Kidney (tissue), 13 donors: ENCODE measurements at regions not wholly inside any gene's neighbourhood (a gene's known extent, or its start where the extent isn't known, plus 50 kb on each side); places are given as distances from the start of the nearest gene placed in this dataset.

ENCODE experiments used
- DNase-seq, 5 donors: peaks; one replicate each; pipeline ENCODE4 v3.0.0-alpha.2; 2013 to 2020
- FAIRE-seq: peaks from 2 replicates; lab custom pipeline; 2012; peaks lifted over from hg19 to GRCh38; lab: Jason Lieb, UNC
- H3K27ac ChIP-seq, 2 donors: one replicate each; pipeline ENCODE4 v1.7.0; 2013; ENCODE audit warnings: low read depth in 2 of 2, low read length in 2 of 2, inconsistent platforms in 1 of 2
- H3K27me3 ChIP-seq: one replicate; pipeline ENCODE4 v1.7.1; 2013; ENCODE audit warnings: low read length, inconsistent platforms; ENCODE audit not compliant: control insufficient read depth, insufficient read depth
- H3K36me3 ChIP-seq, 3 donors: one replicate each; pipeline versions ENCODE4 v1.7.0 to v1.7.1; 2013; ENCODE audit warnings: low read length in 3 of 3, control low read depth in 1 of 3, inconsistent platforms in 1 of 3; ENCODE audit not compliant: insufficient read depth in 3 of 3, control insufficient read depth in 2 of 3
- H3K4me1 ChIP-seq, 3 donors: one replicate each; pipeline versions ENCODE4 v1.7.0 to v1.7.1; 2013; ENCODE audit warnings: low read length in 3 of 3, inconsistent platforms in 1 of 3, low read depth in 1 of 3; ENCODE audit not compliant: control insufficient read depth in 2 of 3, insufficient read depth in 2 of 3
- H3K4me3 ChIP-seq, 3 donors: one replicate each; pipeline versions ENCODE4 v1.7.0 to v1.8.1; 2013; ENCODE audit warnings: low read length in 3 of 3, control low read depth in 1 of 3, inconsistent platforms in 1 of 3
- H3K9ac ChIP-seq, 3 donors: one replicate each; pipeline versions ENCODE4 v1.7.0 to v1.7.1; 2013; ENCODE audit warnings: low read length in 3 of 3, control low read depth in 1 of 3, inconsistent platforms in 1 of 3
- H3K9me3 ChIP-seq, 3 donors: one replicate each; pipeline versions ENCODE4 v1.7.0 to v1.7.1; 2013; ENCODE audit warnings: low read length in 3 of 3, control low read depth in 1 of 3, inconsistent platforms in 1 of 3; ENCODE audit not compliant: control insufficient read depth in 2 of 3, insufficient read depth in 1 of 3
- intact Hi-C: fragments of 100-400 bp; cut with DNase I; formaldehyde crosslinking; loops from one replicate; pipeline ENCODE4 v1.11.1; 2022
- TF ChIP-seq, protein P1 (sequence below): IDR thresholded peaks from 3 replicates; pipeline ENCODE4 v1.5.1; 2012; ENCODE audit warnings: mild to moderate bottlenecking, moderate library complexity, borderline replicate concordance; ENCODE audit not compliant: insufficient read depth; ENCODE audit errors: extremely low read depth
- donor health status: control.
- donor health status: control.
- donor health status: control.
- donor health status: control.
- donor health status: control.
- donor health status: DM: yes; HTN: yes; CAD: no.
- donor health status: Normal renal cell carcinoma (clear cell type).

DNA sequence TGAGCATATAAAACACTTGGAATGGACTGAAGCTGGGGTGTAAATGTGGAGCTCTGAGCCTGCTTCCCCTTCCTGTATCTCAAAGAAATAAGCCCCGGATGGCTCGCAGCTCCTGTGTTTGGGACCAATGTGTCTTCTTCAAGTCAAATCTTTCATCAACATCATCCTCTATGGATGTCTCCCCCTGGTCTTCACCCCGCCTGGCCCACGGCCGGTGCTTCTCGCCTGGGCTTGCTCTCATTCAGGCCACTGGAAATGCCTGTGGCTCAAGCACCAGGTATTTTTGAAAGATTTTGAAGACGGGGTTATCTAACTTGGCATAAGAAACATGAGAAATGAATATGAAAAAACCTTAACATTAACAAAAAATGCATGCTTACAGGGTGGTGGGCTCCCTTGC lies 769.8 kb downstream of the BRD1 start:
- no peak for FAIRE-seq
- H3K9ac ChIP-seq: no peak overlapping the region
- intact Hi-C loops: no loop called here

DNA sequence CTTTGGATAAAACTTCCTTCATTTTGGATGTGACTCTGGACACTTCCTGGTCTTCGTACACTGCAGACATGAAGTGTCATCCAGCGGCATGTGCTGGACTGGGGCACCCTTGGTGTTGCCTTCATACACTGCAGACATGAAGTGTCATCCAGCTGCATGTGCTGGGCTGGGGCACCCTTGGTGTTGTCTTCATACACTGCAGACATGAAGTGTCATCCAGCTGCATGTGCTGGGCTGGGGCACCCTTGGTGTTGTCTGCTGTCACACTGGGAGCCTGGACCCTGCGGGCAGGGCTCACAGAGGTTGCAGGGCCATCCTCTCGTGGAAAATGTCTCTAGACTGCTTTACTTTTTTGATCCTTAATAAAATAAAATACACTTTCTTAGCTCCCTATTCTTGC lies 771.4 kb downstream of the BRD1 start:
- no peak overlapping the region for H3K4me3 ChIP-seq
- FAIRE-seq (no peak), DNase-seq (no peak)
- no peak overlapping the region for H3K9ac ChIP-seq
- no peaks in the 10 kb centered on the region for H3K36me3 ChIP-seq
- intact Hi-C loops: no loop called here
- no peak overlapping the region for H3K27ac ChIP-seq
- no peaks in the 10 kb centered on the region for H3K27me3 ChIP-seq
- TF ChIP-seq, protein P1, sequence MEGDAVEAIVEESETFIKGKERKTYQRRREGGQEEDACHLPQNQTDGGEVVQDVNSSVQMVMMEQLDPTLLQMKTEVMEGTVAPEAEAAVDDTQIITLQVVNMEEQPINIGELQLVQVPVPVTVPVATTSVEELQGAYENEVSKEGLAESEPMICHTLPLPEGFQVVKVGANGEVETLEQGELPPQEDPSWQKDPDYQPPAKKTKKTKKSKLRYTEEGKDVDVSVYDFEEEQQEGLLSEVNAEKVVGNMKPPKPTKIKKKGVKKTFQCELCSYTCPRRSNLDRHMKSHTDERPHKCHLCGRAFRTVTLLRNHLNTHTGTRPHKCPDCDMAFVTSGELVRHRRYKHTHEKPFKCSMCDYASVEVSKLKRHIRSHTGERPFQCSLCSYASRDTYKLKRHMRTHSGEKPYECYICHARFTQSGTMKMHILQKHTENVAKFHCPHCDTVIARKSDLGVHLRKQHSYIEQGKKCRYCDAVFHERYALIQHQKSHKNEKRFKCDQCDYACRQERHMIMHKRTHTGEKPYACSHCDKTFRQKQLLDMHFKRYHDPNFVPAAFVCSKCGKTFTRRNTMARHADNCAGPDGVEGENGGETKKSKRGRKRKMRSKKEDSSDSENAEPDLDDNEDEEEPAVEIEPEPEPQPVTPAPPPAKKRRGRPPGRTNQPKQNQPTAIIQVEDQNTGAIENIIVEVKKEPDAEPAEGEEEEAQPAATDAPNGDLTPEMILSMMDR: no peak
- H3K4me1 ChIP-seq: no peaks in the 10 kb centered on the region
- H3K9me3 ChIP-seq: no peaks in the 10 kb centered on the region

More for the DNA sequence above, 769.8 kb downstream of the BRD1 start:
- DNase-seq: no peak
- Histone ChIP-seq H3K27me3 (no peaks in the 10 kb centered on the region), H3K36me3 (no peaks in the 10 kb centered on the region), H3K27ac (no peak overlapping the region), H3K9me3 (no peaks in the 10 kb centered on the region), H3K4me1 (no peaks in the 10 kb centered on the region), H3K4me3 (no peak overlapping the region)
- TF ChIP-seq, protein P1: no peak

DNA sequence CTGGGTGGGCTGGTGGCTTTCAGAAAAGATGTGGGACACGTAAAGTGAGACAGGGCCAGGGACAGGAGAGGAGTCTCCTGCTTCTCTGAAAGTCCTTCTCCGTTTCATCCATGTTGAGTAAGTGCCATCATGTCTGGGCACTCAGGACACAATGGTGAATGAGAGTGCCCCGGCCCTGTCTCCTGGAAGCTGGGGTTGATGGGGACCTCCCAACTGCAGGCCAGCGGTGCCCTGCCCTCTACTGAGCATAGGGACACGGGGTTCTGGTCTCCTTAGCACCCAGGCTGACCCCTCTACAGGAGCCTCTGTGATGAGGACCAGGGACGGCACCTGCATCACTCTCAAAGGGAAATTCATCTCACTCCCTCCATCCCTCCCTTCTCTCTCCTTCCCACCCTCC lies 772.3 kb downstream of the BRD1 start:
- Histone ChIP-seq H3K9ac (no peak overlapping the region), H3K27ac (no peak overlapping the region), H3K9me3 (no peaks in the 10 kb centered on the region), H3K36me3 (no peaks in the 10 kb centered on the region), H3K4me3 (no peak overlapping the region), H3K27me3 (no peaks in the 10 kb centered on the region), H3K4me1 (no peaks in the 10 kb centered on the region)
- intact Hi-C loops: no loop called here
- no peak for FAIRE-seq
- no peak for DNase-seq
- TF ChIP-seq, protein P1: no peak

DNA sequence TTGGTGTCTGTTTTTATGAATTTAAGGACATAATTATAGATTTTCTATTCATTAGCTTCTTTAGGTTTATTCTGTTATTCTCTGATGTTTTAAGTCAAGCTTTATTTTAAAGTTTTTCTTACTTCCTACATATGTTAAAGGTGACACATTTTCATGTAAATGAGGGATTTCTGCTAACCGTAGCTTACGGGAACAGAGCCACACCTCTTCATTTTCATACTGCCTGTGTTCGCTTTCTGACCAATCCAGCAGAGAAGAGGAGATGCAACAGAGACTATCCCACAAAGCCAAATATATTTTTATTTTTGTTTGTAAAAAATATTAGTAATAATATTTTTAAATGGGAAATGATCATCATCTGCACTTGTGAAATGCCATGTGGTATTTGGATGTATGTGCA lies 774.1 kb downstream of the BRD1 start:
- TF ChIP-seq, protein P1: no peak
- no peaks in the 10 kb centered on the region for H3K4me1 ChIP-seq
- no peak for DNase-seq
- no peaks in the 10 kb centered on the region for H3K36me3 ChIP-seq
- FAIRE-seq: no peak
- intact Hi-C loops: no loop called here
- no peaks in the 10 kb centered on the region for H3K27me3 ChIP-seq
- H3K9me3 ChIP-seq: no peaks in the 10 kb centered on the region
- no peak overlapping the region for H3K4me3 ChIP-seq
- H3K27ac ChIP-seq: no peak overlapping the region
- H3K9ac ChIP-seq: no peak overlapping the region
